Activated CD4-positive, alpha-beta memory T cell treated with anti-CD3 and anti-CD28 coated beads for 36 hours (primary cell): ENCODE measurements at regions not wholly inside any gene's neighbourhood (a gene's known extent, or its start where the extent isn't known, plus 50 kb on each side); places are given as distances from the start of the nearest gene placed in this dataset.

Experiments
- CTCF ChIA-PET: fragments of 350-600 bp; sonication (Branson Sonifier 250); formaldehyde crosslinking; loops from one replicate; lab custom pipeline; 2021; ENCODE audit warnings: antibody characterized with exemption, inconsistent platforms; lab: Charles Lee
- POLR2A ChIA-PET: fragments of 350-600 bp; sonication (Branson Sonifier 250); formaldehyde crosslinking; loops from one replicate; lab custom pipeline; 2021; ENCODE audit warnings: antibody characterized with exemption; lab: Charles Lee
- DNase-seq: peaks from one replicate; pipeline ENCODE4 v3.0.0-alpha.2; 2020
- H3K27ac Mint-ChIP-seq: one replicate; pipeline ENCODE4 v1.8.0; 2021; ENCODE audit warnings: mixed read lengths
- H3K27me3 Mint-ChIP-seq: one replicate; pipeline ENCODE4 v1.8.0; 2021; ENCODE audit warnings: mixed read lengths
- H3K36me3 Mint-ChIP-seq: one replicate; pipeline ENCODE4 v1.8.0; 2021; ENCODE audit warnings: mixed read lengths
- H3K4me1 Mint-ChIP-seq: one replicate; pipeline ENCODE4 v1.8.0; 2021; ENCODE audit warnings: low read depth, mixed read lengths
- H3K4me3 Mint-ChIP-seq: one replicate; pipeline ENCODE4 v1.8.0; 2021; ENCODE audit warnings: mild to moderate bottlenecking, mixed read lengths
- H3K9me3 Mint-ChIP-seq: one replicate; pipeline ENCODE4 v1.8.0; 2021; ENCODE audit warnings: mixed read lengths
- intact Hi-C: fragments of 100-400 bp; cut with micrococcal nuclease; formaldehyde crosslinking; loops from one replicate; pipeline ENCODE4 v1.15.1; 2023

DNA sequence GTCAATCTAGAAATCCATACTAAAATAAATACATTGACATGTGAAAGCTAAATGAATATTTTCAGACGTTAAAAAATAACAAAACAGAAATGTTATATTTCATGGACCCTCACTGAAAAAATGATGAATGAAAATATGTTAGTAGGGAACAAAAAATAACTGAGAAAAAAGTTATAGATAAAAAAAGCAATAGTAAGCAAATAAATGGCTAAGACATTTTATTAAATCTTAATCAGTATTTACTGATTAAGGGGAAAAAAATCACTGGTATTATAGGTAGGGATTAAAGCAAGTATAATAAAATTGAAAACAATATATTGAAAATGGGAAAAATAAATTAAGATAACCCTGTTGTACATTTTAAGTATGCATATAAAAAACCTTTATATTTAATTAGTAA is 468.1 kb upstream of the MANEA start:
- Mint-ChIP-seq H3K4me1 (no peaks in the 10 kb centered on the region), H3K27me3 (no peaks in the 10 kb centered on the region), H3K27ac (no peak overlapping the region), H3K4me3 (no peak overlapping the region), H3K9me3 (no peaks in the 10 kb centered on the region), H3K36me3 (no peaks in the 10 kb centered on the region)
- DNase-seq: no peak
- ChIA-PET CTCF (no interaction called here), POLR2A (no interaction called here)
- intact Hi-C loops: no loop called here

DNA sequence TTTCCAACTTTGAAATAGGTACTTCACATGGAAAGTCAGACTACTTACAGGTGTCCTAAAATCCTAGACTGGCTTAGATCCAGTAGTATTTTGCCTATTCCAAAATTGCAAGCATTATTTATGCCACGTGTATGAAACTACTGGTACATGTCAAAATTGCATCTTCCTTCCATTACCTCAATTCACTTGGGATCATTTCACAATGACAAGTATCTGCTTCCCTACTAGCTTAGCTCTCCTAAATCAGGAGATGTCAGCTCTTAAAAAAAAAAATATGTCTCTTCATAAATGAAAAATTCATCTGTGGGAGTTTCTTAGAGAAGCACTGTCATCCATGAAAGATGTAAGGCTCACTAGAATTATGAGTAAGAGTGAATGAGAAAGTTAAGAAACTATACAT is 466.6 kb upstream of the MANEA start:
- Mint-ChIP-seq H3K27me3 (no peaks in the 10 kb centered on the region), H3K36me3 (no peaks in the 10 kb centered on the region), H3K9me3 (no peaks in the 10 kb centered on the region), H3K27ac (no peak overlapping the region), H3K4me3 (no peak overlapping the region), H3K4me1 (no peaks in the 10 kb centered on the region)
- no peak for DNase-seq
- intact Hi-C loops: no loop called here
- ChIA-PET POLR2A (no interaction called here), CTCF (no interaction called here)

DNA sequence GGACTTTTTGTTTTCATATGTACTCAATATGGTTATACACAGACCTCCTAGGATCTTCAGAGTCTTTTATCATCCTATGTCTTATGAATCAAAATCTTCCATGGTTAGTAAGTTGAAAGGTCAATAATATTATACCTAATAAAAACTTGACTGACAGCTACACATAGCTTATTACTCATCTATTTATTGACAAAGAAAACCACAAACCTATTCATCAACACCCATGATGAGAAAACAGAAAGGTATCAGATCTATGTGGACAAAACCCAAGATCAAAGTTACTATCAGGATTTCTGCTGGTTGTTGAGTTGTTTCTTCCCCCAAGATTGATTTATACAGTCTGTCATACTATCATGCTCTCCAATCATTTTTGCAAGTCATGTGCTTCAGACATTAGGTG is 460.1 kb upstream of the MANEA start:
- H3K4me3 Mint-ChIP-seq: no peak overlapping the region
- ChIA-PET CTCF (no interaction called here), POLR2A (no interaction called here)
- intact Hi-C loops: no loop called here
- H3K27ac Mint-ChIP-seq: no peak overlapping the region
- no peaks in the 10 kb centered on the region for H3K36me3 Mint-ChIP-seq
- no peaks in the 10 kb centered on the region for H3K9me3 Mint-ChIP-seq
- no peak for DNase-seq
- H3K4me1 Mint-ChIP-seq: no peaks in the 10 kb centered on the region
- no peaks in the 10 kb centered on the region for H3K27me3 Mint-ChIP-seq

DNA sequence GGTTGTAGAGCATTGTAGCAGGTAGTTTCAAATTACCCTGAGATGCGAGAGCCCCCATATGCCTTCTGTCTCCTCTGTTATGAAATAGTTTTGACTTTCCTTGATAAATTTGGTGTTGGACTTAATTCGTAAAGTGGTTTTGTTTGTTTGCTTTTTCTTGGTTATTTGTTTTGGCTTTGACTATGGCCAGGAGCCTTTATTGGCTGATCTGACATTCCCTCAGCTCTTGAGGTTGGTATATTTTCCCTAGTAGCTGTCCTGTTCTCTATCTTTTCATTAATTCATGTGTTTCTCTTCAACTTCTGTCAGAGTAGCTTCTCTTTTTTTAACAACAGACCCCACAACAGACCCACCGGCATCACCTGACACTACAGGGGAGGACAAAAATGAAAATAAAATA is 457.4 kb upstream of the MANEA start:
- Mint-ChIP-seq H3K4me3 (no peak overlapping the region), H3K9me3 (no peaks in the 10 kb centered on the region)
- intact Hi-C loops: no loop called here

DNA sequence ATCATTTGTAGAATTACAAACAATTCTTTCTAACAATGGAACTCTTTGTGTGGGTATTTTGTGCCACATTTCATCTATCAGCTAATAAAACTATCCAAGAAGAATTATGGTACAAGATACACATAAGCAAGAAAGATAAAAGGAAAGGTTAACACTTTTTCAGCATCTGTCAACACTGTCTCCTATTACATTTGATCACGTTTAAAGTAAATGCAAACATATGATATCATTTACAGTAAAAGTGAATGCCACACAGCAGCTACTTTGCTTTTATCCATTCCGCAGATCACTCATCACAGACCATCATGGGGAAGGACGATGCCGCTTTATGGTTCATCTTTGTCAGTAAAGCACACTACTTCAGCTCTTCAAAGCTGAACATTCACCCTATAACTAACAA is 456.4 kb upstream of the MANEA start:
- no peaks in the 10 kb centered on the region for H3K4me1 Mint-ChIP-seq
- POLR2A ChIA-PET: no interaction called here
- CTCF ChIA-PET: no interaction called here
- no peaks in the 10 kb centered on the region for H3K27me3 Mint-ChIP-seq
- no peak for DNase-seq
- intact Hi-C loops: no loop called here
- no peaks in the 10 kb centered on the region for H3K36me3 Mint-ChIP-seq
- H3K9me3 Mint-ChIP-seq: no peaks in the 10 kb centered on the region
- H3K4me3 Mint-ChIP-seq: no peak overlapping the region
- H3K27ac Mint-ChIP-seq: no peak overlapping the region

More for the DNA sequence above, 457.4 kb upstream of the MANEA start:
- H3K27me3 Mint-ChIP-seq: no peaks in the 10 kb centered on the region
- ChIA-PET CTCF (no interaction called here), POLR2A (no interaction called here)
- DNase-seq: no peak
- no peaks in the 10 kb centered on the region for H3K36me3 Mint-ChIP-seq
- H3K27ac Mint-ChIP-seq: no peak overlapping the region
- H3K4me1 Mint-ChIP-seq: no peaks in the 10 kb centered on the region

DNA sequence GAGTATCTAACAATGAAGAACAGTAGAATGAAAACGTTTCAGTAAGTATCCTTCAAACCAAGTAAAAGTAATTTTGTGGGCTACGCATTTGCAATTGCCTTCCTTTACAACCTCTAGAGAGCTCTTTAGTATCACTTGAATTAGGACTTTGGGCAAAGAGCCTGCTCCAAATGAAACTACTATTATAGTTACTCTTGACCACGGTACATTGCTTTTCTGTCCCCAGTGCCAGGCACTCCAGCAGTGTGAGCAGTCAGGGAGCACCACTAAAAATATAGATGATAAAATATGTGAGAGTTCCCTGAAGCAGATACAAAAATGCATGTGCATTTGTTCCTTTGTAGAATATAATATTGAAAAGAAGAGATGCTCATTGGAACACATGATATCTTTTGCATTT is 450.1 kb upstream of the MANEA start:
- Mint-ChIP-seq H3K4me1 (no peaks in the 10 kb centered on the region), H3K36me3 (no peaks in the 10 kb centered on the region), H3K27ac (no peak overlapping the region), H3K27me3 (no peaks in the 10 kb centered on the region), H3K9me3 (peaks cover 3% of the 10 kb centered on the region), H3K4me3 (no peak overlapping the region)
- POLR2A ChIA-PET: no interaction called here
- no peak for DNase-seq
- intact Hi-C loops: no loop called here
- CTCF ChIA-PET: no interaction called here

DNA sequence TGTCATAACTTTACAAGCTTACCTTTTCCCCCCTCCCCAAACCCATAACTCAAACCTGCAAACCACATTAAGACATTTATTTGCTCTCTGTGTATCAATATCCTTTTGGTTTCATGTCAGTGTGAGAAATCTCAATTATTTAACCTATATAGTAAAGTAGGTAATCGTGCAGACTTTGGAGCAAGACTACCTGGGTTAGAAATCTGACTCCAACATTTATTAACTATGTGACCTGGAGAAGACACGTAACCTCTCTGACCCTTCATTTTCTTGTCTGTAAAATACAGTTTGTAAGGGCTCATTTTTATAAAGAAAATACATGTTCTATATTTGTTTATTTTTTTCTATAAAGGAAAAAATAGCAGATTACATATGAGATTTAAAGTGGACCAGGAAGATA is 448.9 kb upstream of the MANEA start:
- CTCF ChIA-PET: no interaction called here
- no peak overlapping the region for H3K27ac Mint-ChIP-seq
- no peaks in the 10 kb centered on the region for H3K36me3 Mint-ChIP-seq
- peaks cover 3% of the 10 kb centered on the region for H3K9me3 Mint-ChIP-seq
- DNase-seq: no peak
- H3K27me3 Mint-ChIP-seq: no peaks in the 10 kb centered on the region
- POLR2A ChIA-PET: no interaction called here
- intact Hi-C loops: no loop called here
- no peaks in the 10 kb centered on the region for H3K4me1 Mint-ChIP-seq
- H3K4me3 Mint-ChIP-seq: no peak overlapping the region

DNA sequence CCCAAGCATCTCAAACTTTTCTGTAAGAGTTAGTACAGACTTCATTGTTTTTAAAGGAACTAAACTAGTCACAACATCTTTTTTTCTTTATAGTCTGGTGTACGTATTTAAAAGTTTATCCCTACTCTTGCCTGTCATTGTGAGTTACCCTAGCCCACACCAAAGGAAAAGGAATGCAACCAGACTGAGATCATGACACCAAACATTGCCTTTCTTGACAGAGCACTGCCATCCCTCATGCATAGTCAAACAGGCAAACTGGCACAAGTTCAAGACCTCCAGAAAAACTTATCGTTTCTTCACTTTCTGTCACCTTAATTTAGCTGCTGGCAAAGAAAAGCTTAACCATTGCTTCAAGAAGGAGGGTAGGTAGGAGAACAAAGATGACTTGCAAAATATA is 448.4 kb upstream of the MANEA start:
- no peak for DNase-seq
- Mint-ChIP-seq H3K4me1 (no peaks in the 10 kb centered on the region), H3K4me3 (no peak overlapping the region), H3K9me3 (peaks cover 3% of the 10 kb centered on the region), H3K27me3 (no peaks in the 10 kb centered on the region), H3K27ac (no peak overlapping the region), H3K36me3 (no peaks in the 10 kb centered on the region)
- POLR2A ChIA-PET: no interaction called here
- CTCF ChIA-PET: no interaction called here
- intact Hi-C loops: no loop called here

DNA sequence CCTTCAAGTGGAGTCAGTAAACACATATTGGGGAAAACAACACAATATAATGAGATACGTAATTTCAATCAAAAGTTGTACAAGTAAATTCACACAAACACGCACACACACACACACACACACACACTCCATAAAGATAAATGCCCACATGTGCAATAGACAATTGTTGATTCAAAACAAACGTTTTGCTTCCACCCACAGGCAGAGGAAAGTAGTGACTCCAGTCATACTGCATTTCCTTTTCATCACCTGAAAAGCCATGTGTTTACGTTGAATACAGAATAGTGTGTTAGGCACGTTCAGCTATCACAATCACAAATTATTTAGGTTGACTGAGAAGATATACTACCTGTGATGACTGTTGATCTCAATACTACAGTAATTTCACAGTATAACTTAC is 443.8 kb upstream of the MANEA start:
- H3K27ac Mint-ChIP-seq: no peak overlapping the region
- CTCF ChIA-PET: no interaction called here
- H3K4me1 Mint-ChIP-seq: no peaks in the 10 kb centered on the region
- POLR2A ChIA-PET: no interaction called here
- no peak overlapping the region for H3K4me3 Mint-ChIP-seq
- H3K36me3 Mint-ChIP-seq: no peaks in the 10 kb centered on the region
- no peak for DNase-seq
- H3K27me3 Mint-ChIP-seq: no peaks in the 10 kb centered on the region
- H3K9me3 Mint-ChIP-seq: peaks cover 3% of the 10 kb centered on the region
- intact Hi-C loops: no loop called here

DNA sequence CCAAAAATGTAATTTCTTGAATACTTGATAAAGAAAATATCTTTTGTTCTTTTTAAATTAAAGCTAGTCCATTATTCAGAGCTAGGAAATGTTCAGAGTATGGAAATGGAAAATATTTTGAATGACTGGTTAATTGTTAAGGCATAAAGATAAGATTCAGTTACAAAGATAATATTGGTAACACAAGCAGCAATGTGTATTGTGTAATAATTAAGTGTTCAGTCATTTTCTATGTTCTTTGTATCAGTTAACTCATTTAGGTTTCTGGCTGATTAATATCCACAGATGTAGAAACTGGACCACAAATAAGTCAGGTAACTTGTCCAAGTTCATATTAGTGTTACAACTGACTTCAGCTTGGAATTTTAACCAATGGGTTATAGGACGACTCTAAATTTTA is 442.2 kb upstream of the MANEA start:
- Mint-ChIP-seq H3K9me3 (no peaks in the 10 kb centered on the region), H3K4me1 (no peaks in the 10 kb centered on the region), H3K36me3 (no peaks in the 10 kb centered on the region), H3K4me3 (no peak overlapping the region), H3K27me3 (no peaks in the 10 kb centered on the region), H3K27ac (no peak overlapping the region)
- DNase-seq: no peak
- ChIA-PET CTCF (no interaction called here), POLR2A (no interaction called here)
- intact Hi-C loops: no loop called here

DNA sequence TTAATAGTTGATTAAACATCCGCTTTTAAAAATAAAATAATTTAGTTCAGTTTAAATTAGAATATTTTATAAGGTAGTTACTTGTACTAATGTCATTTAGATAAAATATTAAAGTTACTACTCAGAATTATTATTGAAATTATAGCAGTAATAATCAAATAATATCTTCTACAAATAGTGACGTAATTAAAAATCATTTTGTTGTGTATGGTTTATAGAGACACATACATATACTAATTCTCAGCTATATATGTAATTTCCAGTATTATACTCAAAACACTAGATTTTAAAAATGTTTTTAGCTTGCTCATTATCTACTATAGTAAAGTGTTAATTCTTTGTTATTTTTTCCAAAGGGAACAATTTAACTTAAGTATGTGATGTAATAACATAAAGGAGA is 435.2 kb upstream of the MANEA start:
- DNase-seq: no peak
- H3K27me3 Mint-ChIP-seq: no peaks in the 10 kb centered on the region
- H3K36me3 Mint-ChIP-seq: no peaks in the 10 kb centered on the region
- H3K4me1 Mint-ChIP-seq: no peaks in the 10 kb centered on the region
- intact Hi-C loops: no loop called here
- no peak overlapping the region for H3K27ac Mint-ChIP-seq
- ChIA-PET CTCF (no interaction called here), POLR2A (no interaction called here)
- H3K9me3 Mint-ChIP-seq: no peaks in the 10 kb centered on the region
- no peak overlapping the region for H3K4me3 Mint-ChIP-seq

DNA sequence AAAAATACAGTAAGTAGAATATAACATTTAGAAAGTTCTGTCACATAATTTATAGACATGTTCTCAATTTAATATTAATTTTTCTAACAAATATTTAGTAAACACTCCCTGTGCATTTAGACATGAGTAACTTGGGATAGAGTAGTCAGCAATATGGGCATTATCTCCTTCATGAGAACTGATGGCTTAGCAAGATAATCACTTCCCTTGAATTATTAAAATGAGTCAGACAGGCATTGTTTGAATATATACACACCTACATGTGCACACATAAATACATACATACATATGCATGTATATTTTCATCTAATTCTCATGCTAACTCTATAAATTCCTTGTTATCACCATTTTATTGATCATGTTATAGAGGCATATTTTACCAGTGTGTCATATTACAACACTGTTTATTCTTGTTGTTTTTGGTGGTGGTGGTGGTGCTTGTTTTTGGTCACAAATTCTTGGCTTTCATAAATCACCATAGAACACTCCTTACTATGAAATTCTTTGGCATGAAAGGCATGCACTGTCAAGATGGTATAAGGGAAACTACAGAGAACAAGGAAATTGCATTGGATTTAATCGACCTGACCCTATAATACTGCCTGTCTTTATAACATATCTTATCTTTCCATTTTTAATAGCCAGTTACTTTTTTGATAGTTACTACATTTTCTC is 434.5 kb upstream of the MANEA start:
- Mint-ChIP-seq H3K4me3 (no peak overlapping the region), H3K27me3 (no peaks in the 10 kb centered on the region), H3K27ac (no peak overlapping the region), H3K4me1 (no peaks in the 10 kb centered on the region), H3K36me3 (no peaks in the 10 kb centered on the region), H3K9me3 (no peaks in the 10 kb centered on the region)
- intact Hi-C loops: no loop called here
- CTCF ChIA-PET: no interaction called here
- POLR2A ChIA-PET: no interaction called here
- DNase-seq: no peak

DNA sequence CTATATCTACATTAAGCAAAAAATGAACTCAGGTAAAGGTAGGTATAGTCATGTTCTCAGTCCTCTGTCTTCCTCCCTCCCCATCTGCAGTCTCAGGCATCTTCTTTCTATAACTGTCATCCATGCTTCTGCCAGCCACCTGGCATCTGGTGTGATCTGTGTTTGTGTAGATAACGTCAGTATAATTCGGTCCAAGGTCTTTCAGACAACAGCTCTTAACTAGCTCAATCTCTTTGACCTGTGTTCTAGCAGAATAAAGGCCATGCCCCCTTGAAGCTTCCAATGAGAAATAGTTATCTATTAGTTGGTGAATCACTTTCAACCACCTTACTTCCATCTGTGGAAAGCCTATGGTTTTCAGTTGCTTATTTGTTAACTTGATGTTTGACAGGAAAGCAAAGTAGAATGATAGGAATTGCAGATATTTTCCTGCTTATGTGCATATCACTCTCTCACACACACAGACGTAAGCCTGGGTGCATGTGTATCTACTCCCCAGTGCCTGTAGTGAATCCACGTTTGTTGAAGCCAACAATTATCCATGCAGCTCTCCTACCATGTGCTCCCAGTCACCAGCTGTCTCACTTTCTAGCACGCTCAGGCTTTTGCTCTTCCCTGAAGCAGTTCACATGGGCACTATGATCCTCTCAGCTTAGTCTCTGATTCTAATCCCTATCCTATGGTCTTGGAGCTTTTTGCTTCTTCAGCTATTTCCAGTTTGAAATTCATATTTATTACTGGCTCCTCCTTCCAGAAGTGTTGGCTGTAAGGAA is 433.7 kb upstream of the MANEA start:
- CTCF ChIA-PET: no interaction called here
- POLR2A ChIA-PET: no interaction called here
- DNase-seq: no peak
- Mint-ChIP-seq H3K9me3 (no peaks in the 10 kb centered on the region), H3K27me3 (no peaks in the 10 kb centered on the region), H3K4me3 (no peak overlapping the region), H3K4me1 (no peaks in the 10 kb centered on the region), H3K36me3 (no peaks in the 10 kb centered on the region), H3K27ac (no peak overlapping the region)
- intact Hi-C loops: no loop called here
